GM23338 (cell line): ENCODE measurements at regions not wholly inside any gene's neighbourhood (a gene's known extent, or its start where the extent isn't known, plus 50 kb on each side); places are given as distances from the start of the nearest gene placed in this dataset.
"Not testable (repeated sequence)": the region's sequence is repeated elsewhere in the genome, so short reads cannot be mapped to it uniquely, and the experiment has no call there.

Experiments used
- CREB1 ChIP-seq: fragments of 250-450 bp; sonication (Bioruptor Pico); IDR thresholded peaks from 2 replicates; pipeline ENCODE4 v1.5.0; 2020; ENCODE audit warnings: low read depth, mild to moderate bottlenecking, moderate library complexity
- CTCF ChIP-seq, 2 experiments: fragments of 200-600 bp in 1 of 2; sonication (generic) in 1 of 2; conservative IDR thresholded peaks; 2 replicates each; pipeline versions ENCODE4 v1.5.1 to v1.6.1; 2016 to 2017; ENCODE audit warnings: antibody characterized with exemption in 2 of 2, low read depth in 2 of 2, mild to moderate bottlenecking in 2 of 2, moderate library complexity in 1 of 2
- ETS1 ChIP-seq: IDR thresholded peaks from 2 replicates; pipeline ENCODE4 v1.6.1; 2016; ENCODE audit warnings: antibody characterized with exemption
- EZH2 ChIP-seq: fragments of 200-600 bp; sonication (generic); IDR thresholded peaks from one replicate; pipeline ENCODE4 v1.8.0; 2017; ENCODE audit warnings: antibody characterized with exemption, mild to moderate bottlenecking, low read depth; ENCODE audit not compliant: unreplicated experiment
- EZH2phosphoT487 ChIP-seq: fragments of 200-600 bp; sonication (generic); IDR thresholded peaks from one replicate; pipeline ENCODE4 v1.8.1; 2018; ENCODE audit warnings: antibody characterized with exemption; ENCODE audit not compliant: unreplicated experiment
- JUNB ChIP-seq: IDR thresholded peaks from one replicate; pipeline ENCODE4 v1.6.1; 2016; ENCODE audit warnings: antibody characterized with exemption; ENCODE audit not compliant: unreplicated experiment
- POLR2AphosphoS5 ChIP-seq: IDR thresholded peaks from 2 replicates; pipeline ENCODE4 v1.6.1; 2016; ENCODE audit warnings: antibody characterized with exemption, low read depth
- REST ChIP-seq: IDR thresholded peaks from one replicate; pipeline ENCODE4 v1.6.1; 2018; ENCODE audit warnings: antibody characterized with exemption; ENCODE audit not compliant: unreplicated experiment
- STAT1 ChIP-seq: IDR thresholded peaks from one replicate; pipeline ENCODE4 v1.6.1; 2016; ENCODE audit warnings: antibody characterized with exemption; ENCODE audit not compliant: unreplicated experiment
- ZNF114 ChIP-seq: fragments of 250-450 bp; sonication (Bioruptor Pico); IDR thresholded peaks from 2 replicates; pipeline ENCODE4 v1.5.0; 2020; ENCODE audit warnings: mild to moderate bottlenecking, moderate library complexity
- ZNF331 ChIP-seq: fragments of 250-450 bp; sonication (Bioruptor Pico); IDR thresholded peaks from 2 replicates; pipeline ENCODE4 v1.5.0; 2020; ENCODE audit warnings: low read depth, mild to moderate bottlenecking, moderate library complexity

GRCh38 chr2:87500421-87500820 lies 247.5 kb upstream of the PLGLB2 start:
- TF ChIP-seq CTCF (conservative IDR thresholded peaks at IDR 0.05; ENCODE audit: low read depth in 2 of 2); EZH2; JUNB; POLR2AphosphoS5; ZNF114 (CRISPR knock-in tag); REST; EZH2phosphoT487; CREB1 (CRISPR knock-in tag); ZNF331 (CRISPR knock-in tag); ETS1; STAT1: not testable (repeated sequence)
